NCI-H1048 (cell line): ENCODE measurements at regions not wholly inside any gene's neighbourhood (a gene's known extent, or its start where the extent isn't known, plus 50 kb on each side); places are given as distances from the start of the nearest gene placed in this dataset.

Experiments
- DNase-seq: peaks from one replicate; lab custom pipeline; 2025; lab: John Stamatoyannopoulos, UW

DNA sequence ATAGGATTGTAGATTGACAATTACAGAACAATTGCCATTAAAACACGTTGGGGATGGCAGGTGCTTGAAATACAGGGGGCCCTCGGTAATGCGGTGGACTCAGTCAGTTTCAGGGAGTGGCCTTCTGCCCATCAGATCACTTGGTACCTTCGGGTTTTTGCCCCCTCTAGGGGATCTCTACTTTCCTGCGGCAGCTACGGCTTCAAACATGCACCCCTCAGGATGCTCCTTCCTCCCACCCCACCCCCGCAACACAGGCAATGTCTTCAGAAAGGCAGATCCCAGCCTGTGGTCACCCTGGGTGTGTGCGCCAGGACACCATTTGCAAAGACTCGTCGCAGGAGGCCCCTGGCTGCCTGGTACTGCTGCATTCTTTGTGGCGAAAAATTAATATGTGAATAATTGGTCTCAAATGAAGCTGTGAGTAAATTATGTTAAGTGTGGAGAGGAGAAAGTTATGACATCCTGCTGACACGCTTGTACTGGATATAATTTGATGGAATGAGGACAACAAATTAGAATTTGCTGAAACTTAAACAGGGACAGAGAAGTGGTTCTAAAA, 431.0 kb upstream of the MKI67 start:
- DNase-seq = no peak

DNA sequence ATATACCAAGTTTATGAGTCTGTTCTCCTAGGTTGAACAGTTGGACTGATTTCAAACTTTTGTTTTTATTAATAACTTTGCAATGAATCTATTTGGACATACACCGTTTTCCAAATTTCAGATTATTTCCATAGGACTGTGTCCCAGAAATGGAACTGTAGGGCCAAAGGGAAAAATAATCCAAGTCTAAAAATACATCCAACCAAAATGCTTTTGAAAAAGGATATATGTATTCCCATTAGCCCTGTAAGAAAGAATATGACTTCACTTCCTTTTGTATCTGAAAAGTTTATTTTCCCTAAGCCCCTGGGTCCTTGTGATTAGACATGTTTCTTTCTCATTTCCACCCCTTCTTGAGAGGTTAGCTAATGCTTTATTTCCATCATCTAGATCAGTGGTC, 434.2 kb upstream of the MKI67 start:
- DNase-seq = no peak

DNA sequence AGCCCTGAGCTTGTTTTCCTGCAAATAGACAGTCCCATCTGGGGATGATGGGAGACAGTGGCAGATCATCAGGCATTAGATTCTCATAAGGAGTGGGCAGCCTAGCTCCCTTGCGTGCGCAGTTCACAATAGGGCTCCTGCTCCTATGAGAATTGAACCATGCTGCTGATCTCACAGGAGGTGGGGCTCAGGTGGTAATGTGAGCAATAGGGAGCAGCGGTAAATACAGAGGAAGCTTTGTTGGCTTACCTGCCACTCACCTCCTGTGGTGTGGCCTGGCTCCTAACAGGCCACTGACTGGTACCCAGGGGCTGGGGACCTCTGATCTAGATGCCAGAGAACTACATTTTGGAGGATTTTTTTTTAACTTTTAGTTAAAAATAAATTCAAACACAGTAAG, 434.8 kb upstream of the MKI67 start:
- no peak for DNase-seq

- DNase-seq = no peak
These were observed 437.2 kb upstream of the MKI67 start for GRCh38 chr10:128563387-128563786.

DNA sequence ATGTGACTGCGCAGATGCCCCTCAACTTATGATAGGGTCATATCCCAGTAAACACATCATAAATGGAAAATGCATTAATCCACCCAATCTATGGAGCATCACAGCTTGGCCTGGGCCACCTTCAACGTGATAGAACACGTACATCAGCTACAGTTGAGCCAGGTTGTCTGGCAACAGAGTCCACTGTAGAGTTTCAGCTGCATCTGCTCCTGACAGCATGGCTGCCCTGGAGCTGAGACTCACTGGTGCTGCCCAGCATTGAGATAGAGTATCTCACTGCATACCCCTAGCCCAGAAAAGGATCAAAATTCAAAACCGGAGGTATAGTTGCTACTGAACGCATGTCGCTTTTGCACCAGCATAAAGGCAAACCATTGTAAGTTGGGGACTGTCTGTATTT, 437.7 kb upstream of the MKI67 start:
- no peak for DNase-seq

DNA sequence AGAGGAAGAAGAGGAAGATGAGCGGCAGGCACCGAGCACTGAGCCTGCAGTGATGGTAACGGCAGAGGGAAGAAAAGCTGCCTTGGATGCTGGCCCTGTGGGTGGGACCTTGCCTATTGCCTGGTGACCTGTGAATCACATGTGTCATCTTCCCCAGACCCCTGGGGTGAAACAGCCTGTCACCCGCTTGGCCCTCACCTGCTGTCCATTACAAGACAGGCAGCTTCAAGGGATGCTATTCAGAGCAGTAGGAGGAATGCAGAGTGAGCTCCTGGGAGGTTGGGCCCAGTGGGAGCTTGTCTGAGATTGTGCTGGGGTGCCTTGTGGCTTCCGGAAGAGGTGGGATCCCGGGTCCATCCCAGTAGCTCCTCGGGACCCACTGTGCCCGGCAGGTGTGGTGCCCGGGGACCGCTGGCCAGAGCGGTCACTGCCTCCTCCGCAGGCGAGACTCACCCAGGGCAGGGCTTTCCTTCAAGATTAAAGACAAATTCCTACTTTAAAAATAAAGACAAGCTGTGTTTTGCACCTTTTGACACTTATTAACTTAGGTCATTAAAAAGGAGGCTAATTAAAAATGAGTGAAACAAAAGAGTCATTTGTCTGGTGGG, 440.2 kb upstream of the MKI67 start:
- no peak for DNase-seq

DNA sequence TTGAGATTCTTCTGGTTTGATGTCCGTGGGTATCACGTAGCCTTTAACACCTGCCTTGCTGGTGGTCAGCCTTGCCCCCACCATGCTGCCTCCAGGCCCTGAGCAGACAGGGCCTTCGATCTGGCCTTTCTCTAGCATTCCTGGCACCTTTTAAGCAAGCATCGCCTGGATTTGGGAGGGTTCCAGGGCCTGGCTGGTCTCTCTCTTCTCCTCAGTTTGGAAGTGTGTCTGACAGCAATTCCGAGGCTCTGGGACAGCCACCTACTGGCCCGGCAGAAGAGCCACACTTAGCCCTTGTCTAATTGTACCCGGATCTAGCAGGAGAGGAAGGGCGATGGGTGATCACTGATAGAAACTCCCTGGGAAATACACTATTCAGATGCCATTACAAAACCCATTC, 441.3 kb upstream of the MKI67 start:
- DNase-seq = no peak

DNA sequence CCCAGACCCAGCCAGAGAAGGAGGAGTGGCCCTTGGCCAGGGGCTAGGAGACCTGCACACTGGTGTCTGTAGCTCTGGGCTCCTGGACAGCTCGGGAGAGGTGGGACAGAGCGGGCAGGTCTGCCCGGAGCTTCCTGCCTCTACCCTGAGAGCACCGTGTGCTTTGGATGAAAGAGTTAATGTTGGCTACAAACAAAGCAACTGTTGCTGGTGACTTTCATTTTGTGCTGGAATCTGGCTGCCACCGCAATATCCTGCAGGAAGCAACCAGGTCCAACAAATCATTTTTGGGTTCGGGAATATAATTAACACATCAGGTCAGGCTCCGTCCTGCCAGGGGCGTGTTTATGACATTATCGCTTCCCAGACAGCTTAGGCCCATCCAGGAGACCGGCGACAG, 441.8 kb upstream of the MKI67 start:
- no peak for DNase-seq

DNA sequence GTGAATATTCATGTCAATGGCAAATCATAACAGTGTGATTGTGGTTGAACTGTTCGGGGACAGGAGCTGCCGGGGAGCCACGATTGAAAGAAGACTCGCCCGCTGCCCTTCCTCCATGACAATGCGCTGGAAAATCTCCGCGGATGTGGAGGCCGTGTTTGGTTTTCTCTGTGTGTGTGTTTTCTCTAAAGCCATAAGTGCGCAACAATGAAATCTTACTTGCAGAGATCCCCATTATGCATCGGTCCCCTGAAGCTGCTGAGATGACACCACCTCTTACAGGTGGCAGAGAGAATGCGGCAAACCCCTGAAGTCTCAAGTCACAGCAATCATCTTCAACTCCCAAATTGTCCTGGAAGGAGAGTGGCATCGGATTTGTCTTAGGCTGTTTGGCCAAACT, 442.3 kb upstream of the MKI67 start:
- no peak for DNase-seq

DNA sequence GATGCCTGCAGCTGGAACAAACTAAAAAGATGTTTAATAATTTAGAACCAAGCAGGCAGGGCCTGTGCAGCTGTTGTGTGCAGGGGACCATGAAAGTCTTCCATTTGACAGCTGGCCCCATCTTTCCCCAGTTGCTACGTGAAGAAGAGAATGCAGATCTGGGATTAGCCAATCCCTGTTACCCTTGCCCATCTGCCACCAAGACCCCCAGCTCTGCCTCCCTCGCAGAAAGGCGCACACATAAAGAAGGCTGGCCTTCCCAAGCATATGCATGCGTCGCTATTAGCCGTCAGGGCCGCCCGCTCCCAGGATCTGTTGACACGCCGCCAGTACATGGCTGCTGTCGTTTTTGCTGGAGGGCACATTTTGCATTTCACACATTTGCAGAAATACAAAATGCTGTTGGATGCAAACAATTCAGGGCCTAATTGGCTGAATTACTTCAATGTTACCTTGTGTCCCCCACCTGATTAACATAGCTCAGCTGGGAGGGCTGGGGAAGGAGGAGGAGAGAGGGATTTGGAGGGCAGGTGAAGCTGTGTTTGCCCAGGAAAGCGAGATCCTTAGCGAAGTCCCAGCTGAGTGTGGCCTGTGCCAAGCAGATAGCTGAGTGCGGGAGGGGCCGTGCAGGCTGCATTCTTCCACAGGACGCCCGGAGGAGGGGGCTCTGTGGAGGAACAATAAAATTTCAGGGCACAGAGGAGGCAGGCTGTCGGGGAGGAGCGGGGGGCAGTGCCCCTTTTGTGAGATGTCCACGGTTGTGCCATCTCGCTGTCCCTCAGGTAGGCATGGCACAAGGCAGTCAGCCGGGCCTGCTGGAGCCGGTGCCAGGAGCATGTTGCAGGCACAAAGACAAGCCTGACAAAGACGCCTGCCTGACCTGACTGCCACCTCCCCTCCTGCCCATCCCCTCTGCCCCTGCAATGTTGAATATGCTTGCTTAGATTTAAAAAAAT, 443.0 kb upstream of the MKI67 start:
- no peak for DNase-seq

DNA sequence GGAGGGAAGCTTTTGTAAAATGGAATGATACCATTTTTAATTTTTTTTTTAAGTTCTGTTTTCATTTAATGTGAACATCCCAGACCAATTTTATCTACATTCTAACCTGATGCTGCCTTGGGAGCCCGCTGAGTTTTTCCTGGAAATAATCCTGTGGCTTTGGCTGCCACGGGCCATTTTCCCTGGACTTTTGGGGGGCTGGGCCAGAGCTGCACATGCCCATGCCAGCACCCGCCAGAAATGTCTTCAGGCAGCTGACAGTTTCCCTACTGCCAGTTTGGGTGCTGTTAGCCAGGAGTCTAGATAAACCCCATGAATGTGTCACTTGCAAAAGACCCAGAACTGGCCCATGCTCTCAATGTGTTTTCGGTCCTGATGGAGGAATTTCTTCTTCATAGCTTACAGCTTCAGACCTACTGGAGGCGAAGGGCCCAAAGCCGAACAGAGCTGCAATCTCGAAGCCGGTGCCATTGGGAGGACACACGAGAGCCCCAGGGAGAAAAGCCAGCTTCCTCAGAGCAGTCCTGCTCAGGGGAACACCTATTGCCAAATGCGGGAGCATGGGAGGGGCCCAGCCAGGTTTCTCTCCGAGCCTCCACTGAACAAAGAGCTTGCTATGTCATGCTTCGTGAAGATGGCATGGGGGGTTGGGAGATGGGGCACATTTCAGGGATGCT, 444.2 kb upstream of the MKI67 start:
- no peak for DNase-seq

- no peak for DNase-seq
These were observed 444.8 kb upstream of the MKI67 start for GRCh38 chr10:128571071-128571470.

DNA sequence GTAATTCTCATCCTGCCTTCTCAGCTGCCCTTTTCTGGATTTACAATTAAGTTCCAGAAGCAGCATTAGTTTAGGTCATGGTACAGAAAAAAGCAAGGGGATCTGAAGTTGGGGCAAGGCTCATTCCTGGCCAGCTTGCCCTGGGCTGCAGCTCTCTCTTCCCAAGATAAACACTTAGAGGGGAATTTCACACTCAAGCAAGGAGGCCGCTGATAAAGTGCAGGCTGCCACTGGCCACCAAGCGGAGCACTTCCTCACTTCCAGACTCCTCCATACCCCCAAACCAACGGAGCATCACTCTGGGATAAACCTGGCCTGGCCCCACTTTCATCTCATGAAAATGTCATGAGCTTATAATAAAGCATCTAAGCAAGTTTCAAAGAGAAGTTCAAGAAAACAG, 445.5 kb upstream of the MKI67 start:
- DNase-seq = no peak

DNA sequence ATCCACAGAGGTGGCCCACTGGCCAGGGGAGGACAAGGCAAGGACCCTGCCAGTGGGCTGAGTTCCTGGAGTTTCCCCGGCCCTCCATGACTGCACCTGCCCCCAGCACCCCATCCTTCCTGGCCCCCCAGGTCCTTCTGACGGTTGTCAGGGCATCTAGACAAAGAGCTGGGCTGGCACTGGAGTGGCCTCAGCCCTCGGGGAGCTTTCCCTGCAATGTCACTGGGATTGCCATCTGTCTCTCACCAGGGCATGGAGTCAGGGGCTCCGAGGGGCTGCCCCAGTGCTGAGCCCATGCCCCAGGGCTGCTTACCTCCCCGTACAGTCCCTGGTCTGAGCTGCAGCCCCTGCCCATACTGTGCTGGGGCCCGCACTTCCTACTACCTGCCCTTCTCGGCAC, 446.5 kb upstream of the MKI67 start:
- DNase-seq = no peak

DNA sequence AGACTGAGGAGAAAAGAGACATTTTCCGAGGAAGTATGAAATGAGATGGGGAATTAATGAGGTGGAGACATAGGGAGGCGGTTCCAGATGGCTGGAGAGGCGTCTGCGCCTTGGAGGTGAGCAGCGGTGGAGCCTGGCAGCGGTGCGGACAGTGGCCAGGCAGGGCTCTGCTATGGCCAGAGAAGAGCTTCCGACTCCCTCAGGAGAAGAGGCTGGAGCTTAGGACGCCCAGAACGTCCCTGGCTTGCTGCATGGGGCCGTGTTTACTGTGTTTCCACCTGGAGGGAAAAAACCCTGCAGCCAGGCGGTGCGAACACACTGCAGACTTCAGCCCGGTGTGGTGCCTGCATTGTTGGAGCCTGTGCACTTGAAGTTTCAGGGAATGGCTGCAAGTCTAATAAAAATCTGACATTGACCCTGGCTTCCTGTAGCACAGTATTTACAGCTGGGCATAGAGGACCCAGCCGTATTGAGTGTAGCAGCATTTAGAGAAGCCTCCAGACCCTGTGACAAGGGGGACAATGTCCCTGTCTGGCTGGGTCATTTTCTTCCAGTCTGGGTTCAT, 447.1 kb upstream of the MKI67 start:
- no peak for DNase-seq

- no peak for DNase-seq
These were observed 447.8 kb upstream of the MKI67 start for GRCh38 chr10:128573986-128574385.

DNA sequence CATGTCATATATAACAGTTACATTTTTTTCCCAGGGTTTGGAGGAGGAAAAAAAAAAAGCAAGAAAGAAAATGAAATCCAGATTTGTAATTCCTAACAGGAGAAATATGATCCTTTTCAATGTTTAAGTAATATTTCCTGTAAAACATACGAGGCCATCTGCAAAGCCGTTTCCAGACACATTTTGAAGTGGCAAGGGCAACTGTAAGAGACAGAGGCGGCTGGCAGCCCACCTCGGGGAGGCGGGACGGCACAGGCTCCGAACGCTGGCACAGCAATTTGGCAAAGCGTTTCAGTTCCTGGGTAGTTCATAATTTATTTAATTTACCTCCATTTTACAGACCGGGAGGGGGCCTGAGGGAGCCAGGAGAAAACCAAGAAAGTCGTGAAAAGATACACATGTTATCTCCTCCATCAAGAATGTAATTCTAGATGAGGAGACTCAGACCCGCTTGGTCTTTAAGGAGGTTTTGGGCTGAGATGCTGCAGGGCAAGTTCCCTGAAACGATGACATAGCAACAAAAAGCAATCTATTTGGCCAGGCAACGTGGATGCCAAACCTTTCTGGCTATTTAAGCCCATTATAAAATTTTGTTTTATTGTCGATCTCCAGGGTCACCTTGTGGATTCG, 448.5 kb upstream of the MKI67 start:
- no peak for DNase-seq

DNA sequence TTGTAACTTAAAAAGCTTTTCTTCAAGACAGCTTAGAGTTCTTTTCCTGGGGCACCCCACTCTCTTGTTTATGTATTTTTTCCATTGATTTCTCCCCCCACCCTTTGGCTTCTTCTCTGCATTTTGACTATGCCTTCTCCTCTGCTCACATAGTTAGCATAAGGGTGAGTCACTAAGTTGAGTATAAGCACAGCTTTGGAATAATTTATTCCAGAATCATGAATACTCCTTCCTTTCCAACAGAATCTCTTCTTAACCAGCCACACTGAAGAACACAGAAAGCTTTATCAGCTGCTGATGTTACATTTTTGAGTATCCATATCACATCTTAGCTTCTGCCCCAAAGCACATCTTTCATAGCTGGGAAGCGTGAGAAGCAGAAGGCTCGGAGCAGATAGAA, 449.5 kb upstream of the MKI67 start:
- DNase-seq = no peak

- no peak for DNase-seq
These were observed 450.1 kb upstream of the MKI67 start for GRCh38 chr10:128576336-128576735.

DNA sequence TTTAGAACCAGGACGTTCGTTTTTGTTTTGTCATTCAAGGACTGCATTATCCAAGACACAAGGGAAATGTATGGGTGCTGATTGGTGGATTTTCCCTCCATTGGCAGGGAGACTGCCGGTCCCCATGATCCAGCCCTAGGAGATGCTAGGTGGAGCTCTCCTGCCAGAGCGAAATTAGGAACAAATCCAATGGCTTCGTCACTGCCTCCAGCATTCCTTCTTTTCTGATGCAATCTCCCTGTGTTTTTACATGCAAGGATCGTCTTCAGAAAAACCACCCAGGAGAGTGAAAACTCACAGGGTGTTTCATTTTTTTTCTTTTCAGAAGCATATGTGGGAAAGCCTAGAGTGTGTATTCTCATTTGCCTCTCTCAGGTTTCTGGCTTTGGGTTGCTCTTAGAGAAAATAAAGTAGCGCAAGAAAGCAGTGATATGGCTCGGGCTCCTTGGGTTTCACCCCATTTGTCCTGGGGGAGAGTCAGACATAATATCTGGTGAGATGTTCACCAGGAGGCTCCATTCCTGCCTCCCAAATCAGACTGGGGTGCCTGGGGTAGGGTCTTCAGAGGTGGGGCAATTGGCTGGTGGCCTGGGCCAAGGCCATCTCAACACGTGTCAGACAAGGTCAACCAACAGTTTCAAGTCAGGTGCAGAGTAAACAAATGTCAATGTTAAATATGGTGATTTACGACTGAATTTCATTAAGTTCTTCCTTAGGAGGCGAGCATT, 450.9 kb upstream of the MKI67 start:
- DNase-seq = no peak
